Fibroblast of lung (primary cell): ENCODE measurements at regions not wholly inside any gene's neighbourhood (a gene's known extent, or its start where the extent isn't known, plus 50 kb on each side); places are given as distances from the start of the nearest gene placed in this dataset.
A peak's percentile ranks its signal among the peaks of the same experiment; 100 is the strongest.

ENCODE experiments used
- DNase-seq, 2 donors: peaks; one replicate each; pipeline versions ENCODE4 v3.0.0 to v3.0.0-alpha.2; 2010; ENCODE audit warnings: low read depth in 2 of 2
- H2AFZ ChIP-seq: 2 replicates; pipeline ENCODE4 v1.5.1; 2012; ENCODE audit warnings: low read length, control low read depth, inconsistent platforms
- H3K27ac ChIP-seq: 2 replicates; pipeline ENCODE4 v1.5.1; 2011; ENCODE audit warnings: low read length, control low read depth; ENCODE audit not compliant: insufficient read depth
- H3K27me3 ChIP-seq: 2 replicates; pipeline ENCODE4 v1.5.1; 2011; ENCODE audit warnings: mild to moderate bottlenecking, low read length; ENCODE audit not compliant: control insufficient read depth, insufficient read depth
- H3K36me3 ChIP-seq: 2 replicates; pipeline ENCODE4 v1.5.1; 2011; ENCODE audit warnings: low read length; ENCODE audit not compliant: control insufficient read depth, insufficient read depth
- H3K4me1 ChIP-seq: 2 replicates; pipeline ENCODE4 v1.5.1; 2011; ENCODE audit warnings: low read length; ENCODE audit not compliant: control insufficient read depth, insufficient read depth; ENCODE audit errors: extremely low read depth
- H3K4me2 ChIP-seq: 2 replicates; pipeline ENCODE4 v1.5.1; 2011; ENCODE audit warnings: low read length, control low read depth; ENCODE audit not compliant: insufficient read depth; ENCODE audit errors: extremely low read depth
- H3K4me3 ChIP-seq, 4 experiments: fragments of 200-600 bp in 1 of 4; sonication (generic) in 1 of 4; replicated peaks in 1 of 4; 2 replicates each; pipeline ENCODE4 v1.5.1; 2011 to 2016; ENCODE audit warnings: low read length in 4 of 4, low read depth in 3 of 4, mild to moderate bottlenecking in 3 of 4, control low read depth in 2 of 4, inconsistent platforms in 1 of 4, mixed read lengths in 1 of 4; ENCODE audit not compliant: insufficient read depth in 1 of 4; ENCODE audit errors: control extremely low read depth in 1 of 4
- H3K79me2 ChIP-seq: 2 replicates; pipeline ENCODE4 v1.5.1; 2012; ENCODE audit warnings: mild to moderate bottlenecking, low read length, inconsistent platforms; ENCODE audit not compliant: control insufficient read depth, insufficient read depth
- H3K9ac ChIP-seq: 2 replicates; pipeline ENCODE4 v1.5.1; 2011; ENCODE audit warnings: mild to moderate bottlenecking, low read length, control low read depth; ENCODE audit not compliant: insufficient read depth
- H3K9me3 ChIP-seq: 2 replicates; pipeline ENCODE4 v1.5.1; 2012; ENCODE audit warnings: low read depth, low read length; ENCODE audit not compliant: control insufficient read depth, insufficient read depth
- H4K20me1 ChIP-seq: 2 replicates; pipeline ENCODE4 v1.5.1; 2011; ENCODE audit warnings: low read length; ENCODE audit not compliant: control insufficient read depth, insufficient read depth; ENCODE audit errors: extremely low read depth
- EZH2 ChIP-seq: IDR thresholded peaks from 2 replicates; pipeline ENCODE4 v1.5.1; 2012; ENCODE audit warnings: low read length, control low read depth, mild to moderate bottlenecking; ENCODE audit errors: missing control alignments
- TF ChIP-seq, protein P1 (sequence below), 2 donors: IDR thresholded peaks in 1 of 2; conservative IDR thresholded peaks in 1 of 2; 1 replicate in 1 of 2; 2 replicates in 1 of 2; pipeline ENCODE4 v1.5.1; 2011 to 2012; ENCODE audit warnings: low read length in 2 of 2, control low read depth in 1 of 2, inconsistent platforms in 1 of 2, low read depth in 1 of 2, mild to moderate bottlenecking in 1 of 2

DNA sequence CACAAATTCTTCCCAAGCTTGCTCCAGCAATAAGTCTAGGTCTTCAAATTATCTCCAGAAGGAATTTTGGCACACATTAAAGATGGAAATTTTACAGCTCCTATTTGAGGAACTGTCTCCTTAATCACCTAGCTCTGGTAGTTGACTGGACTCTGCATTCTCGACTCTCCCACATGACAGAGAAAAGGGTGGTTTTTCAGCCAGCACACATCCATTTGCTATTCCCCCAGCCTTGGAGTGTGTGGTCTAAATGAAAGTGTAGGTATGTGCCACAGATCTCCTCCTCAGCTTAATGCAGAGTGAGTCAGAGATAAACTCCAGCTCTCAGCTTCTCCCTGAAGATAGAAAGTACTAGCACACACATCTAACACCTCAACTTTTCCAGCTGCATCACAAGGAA, 62.2 kb upstream of the ALCAM start:
- Histone ChIP-seq H2AFZ (no peak overlapping the region), H4K20me1 (no peaks in the 10 kb centered on the region), H3K27me3 (no peaks in the 10 kb centered on the region), H3K4me3 (no peak overlapping the region), H3K4me1 (no peaks in the 10 kb centered on the region), H3K9ac (no peak overlapping the region), H3K36me3 (no peaks in the 10 kb centered on the region), H3K9me3 (no peaks in the 10 kb centered on the region), H3K4me2 (no peak overlapping the region), H3K79me2 (no peaks in the 10 kb centered on the region), H3K27ac (no peak overlapping the region)
- DNase-seq = peak in 1 of 2 donors; percentile 85
- TF ChIP-seq EZH2 = no peak

DNA sequence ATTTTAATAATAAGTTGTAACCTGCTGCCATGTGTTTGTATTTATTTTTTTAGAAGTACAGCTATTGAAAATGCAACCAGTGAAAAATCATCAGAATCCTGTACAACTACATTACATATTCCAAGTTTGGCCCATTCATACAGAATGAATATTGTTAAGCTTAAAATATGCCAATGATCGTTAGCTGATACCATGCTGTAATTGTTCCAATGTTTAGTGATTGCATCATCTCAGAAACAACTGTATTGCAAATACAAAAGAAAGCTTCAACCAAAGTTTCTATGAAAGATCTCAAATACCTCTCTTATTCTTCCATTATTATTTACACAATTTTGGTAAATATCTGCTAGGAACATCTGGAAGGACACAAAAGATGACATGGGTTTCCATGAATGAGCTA, 51.6 kb upstream of the ALCAM start:
- TF ChIP-seq, protein P1, sequence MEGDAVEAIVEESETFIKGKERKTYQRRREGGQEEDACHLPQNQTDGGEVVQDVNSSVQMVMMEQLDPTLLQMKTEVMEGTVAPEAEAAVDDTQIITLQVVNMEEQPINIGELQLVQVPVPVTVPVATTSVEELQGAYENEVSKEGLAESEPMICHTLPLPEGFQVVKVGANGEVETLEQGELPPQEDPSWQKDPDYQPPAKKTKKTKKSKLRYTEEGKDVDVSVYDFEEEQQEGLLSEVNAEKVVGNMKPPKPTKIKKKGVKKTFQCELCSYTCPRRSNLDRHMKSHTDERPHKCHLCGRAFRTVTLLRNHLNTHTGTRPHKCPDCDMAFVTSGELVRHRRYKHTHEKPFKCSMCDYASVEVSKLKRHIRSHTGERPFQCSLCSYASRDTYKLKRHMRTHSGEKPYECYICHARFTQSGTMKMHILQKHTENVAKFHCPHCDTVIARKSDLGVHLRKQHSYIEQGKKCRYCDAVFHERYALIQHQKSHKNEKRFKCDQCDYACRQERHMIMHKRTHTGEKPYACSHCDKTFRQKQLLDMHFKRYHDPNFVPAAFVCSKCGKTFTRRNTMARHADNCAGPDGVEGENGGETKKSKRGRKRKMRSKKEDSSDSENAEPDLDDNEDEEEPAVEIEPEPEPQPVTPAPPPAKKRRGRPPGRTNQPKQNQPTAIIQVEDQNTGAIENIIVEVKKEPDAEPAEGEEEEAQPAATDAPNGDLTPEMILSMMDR (conservative IDR thresholded peaks at IDR 0.05 in 1 of 2, IDR thresholded peaks at IDR 0.05 in 1 of 2; ENCODE audit: low read depth in 1 of 2, low read length in 2 of 2) = no peak
- no peak for TF ChIP-seq EZH2
- Histone ChIP-seq H3K4me1 (no peaks in the 10 kb centered on the region), H3K4me3 (no peak overlapping the region), H3K27ac (no peak overlapping the region), H4K20me1 (no peaks in the 10 kb centered on the region), H2AFZ (no peak overlapping the region), H3K36me3 (no peaks in the 10 kb centered on the region), H3K4me2 (no peak overlapping the region), H3K27me3 (no peaks in the 10 kb centered on the region), H3K9ac (no peak overlapping the region), H3K79me2 (no peaks in the 10 kb centered on the region), H3K9me3 (no peaks in the 10 kb centered on the region)
- DNase-seq = peak in 1 of 2 donors; percentile 22

DNA sequence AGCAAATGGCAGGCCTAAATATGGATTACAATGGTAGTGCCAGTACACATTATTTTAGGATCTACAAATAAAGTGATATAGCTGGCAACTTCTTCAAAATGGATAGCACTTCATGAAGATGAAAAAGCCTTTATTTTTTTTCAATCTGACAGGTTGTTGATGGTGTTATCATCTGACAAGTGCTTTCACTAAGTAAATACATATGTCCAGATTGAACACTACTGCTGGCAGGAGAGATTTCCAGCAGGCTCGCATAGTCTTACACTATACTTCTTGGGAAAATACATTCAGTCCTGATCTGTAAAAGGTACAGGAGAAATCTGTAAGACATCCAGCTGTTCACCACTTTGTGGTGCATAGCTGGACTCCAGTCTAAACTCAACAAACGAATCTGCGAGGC, 50.9 kb upstream of the ALCAM start:
- no peaks in the 10 kb centered on the region for H3K36me3 ChIP-seq
- H3K27ac ChIP-seq = no peak overlapping the region
- H2AFZ ChIP-seq = no peak overlapping the region
- H3K79me2 ChIP-seq = no peaks in the 10 kb centered on the region
- H3K4me2 ChIP-seq = no peak overlapping the region
- no peak overlapping the region for H3K4me3 ChIP-seq
- H3K27me3 ChIP-seq = no peaks in the 10 kb centered on the region
- no peak for DNase-seq
- no peaks in the 10 kb centered on the region for H3K9me3 ChIP-seq
- H4K20me1 ChIP-seq = no peaks in the 10 kb centered on the region
- no peaks in the 10 kb centered on the region for H3K4me1 ChIP-seq
- no peak overlapping the region for H3K9ac ChIP-seq
- TF ChIP-seq, protein P1 (conservative IDR thresholded peaks at IDR 0.05 in 1 of 2, IDR thresholded peaks at IDR 0.05 in 1 of 2; ENCODE audit: low read depth in 1 of 2, low read length in 2 of 2) = no peak
- TF ChIP-seq EZH2 = no peak
